GM12875 (cell line): ENCODE measurements at regions not wholly inside any gene's neighbourhood (a gene's known extent, or its start where the extent isn't known, plus 50 kb on each side); places are given as distances from the start of the nearest gene placed in this dataset.
"Not testable (repeated sequence)": the region's sequence is repeated elsewhere in the genome, so short reads cannot be mapped to it uniquely, and the experiment has no call there.

Experiments
- H3K4me3 ChIP-seq: one replicate; pipeline ENCODE4 v1.5.1; 2011; ENCODE audit warnings: low read depth, low read length, control low read depth
- TF ChIP-seq, protein P1 (sequence below): IDR thresholded peaks from 2 replicates; pipeline ENCODE4 v1.5.1; 2011; ENCODE audit warnings: low read depth, mild to moderate bottlenecking, control low read depth, inconsistent platforms, low read length, moderate library complexity, borderline replicate concordance; ENCODE audit not compliant: insufficient read depth

DNA sequence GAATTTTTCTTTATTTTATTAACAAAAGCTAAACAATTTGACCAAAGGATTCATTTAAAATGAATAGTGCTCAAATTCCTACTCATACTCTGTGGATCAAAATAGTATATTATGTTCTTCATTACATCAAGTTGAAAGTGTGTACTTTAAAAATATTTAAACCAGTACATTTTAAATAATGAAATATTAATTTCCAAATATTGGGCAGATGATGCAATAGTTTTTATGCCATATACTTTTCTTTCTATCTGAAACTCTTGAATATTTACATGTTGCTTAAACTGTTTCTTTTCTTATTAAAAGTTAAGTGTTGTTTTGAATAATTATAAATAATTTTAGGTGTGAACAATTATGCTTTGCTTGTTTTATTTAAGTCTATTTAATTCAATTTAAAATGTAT lies 144.7 kb upstream of the TMPRSS15 start:
- TF ChIP-seq, protein P1, sequence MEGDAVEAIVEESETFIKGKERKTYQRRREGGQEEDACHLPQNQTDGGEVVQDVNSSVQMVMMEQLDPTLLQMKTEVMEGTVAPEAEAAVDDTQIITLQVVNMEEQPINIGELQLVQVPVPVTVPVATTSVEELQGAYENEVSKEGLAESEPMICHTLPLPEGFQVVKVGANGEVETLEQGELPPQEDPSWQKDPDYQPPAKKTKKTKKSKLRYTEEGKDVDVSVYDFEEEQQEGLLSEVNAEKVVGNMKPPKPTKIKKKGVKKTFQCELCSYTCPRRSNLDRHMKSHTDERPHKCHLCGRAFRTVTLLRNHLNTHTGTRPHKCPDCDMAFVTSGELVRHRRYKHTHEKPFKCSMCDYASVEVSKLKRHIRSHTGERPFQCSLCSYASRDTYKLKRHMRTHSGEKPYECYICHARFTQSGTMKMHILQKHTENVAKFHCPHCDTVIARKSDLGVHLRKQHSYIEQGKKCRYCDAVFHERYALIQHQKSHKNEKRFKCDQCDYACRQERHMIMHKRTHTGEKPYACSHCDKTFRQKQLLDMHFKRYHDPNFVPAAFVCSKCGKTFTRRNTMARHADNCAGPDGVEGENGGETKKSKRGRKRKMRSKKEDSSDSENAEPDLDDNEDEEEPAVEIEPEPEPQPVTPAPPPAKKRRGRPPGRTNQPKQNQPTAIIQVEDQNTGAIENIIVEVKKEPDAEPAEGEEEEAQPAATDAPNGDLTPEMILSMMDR = no peak
- no peak overlapping the region for H3K4me3 ChIP-seq

GRCh38 chr21:18549214-18549905 lies 145.8 kb upstream of the TMPRSS15 start:
- TF ChIP-seq, protein P1 = no peak
- no peak overlapping the region for H3K4me3 ChIP-seq

GRCh38 chr21:18550361-18550760 lies 146.8 kb upstream of the TMPRSS15 start:
- no peak overlapping the region for H3K4me3 ChIP-seq
- TF ChIP-seq, protein P1 = no peak

DNA sequence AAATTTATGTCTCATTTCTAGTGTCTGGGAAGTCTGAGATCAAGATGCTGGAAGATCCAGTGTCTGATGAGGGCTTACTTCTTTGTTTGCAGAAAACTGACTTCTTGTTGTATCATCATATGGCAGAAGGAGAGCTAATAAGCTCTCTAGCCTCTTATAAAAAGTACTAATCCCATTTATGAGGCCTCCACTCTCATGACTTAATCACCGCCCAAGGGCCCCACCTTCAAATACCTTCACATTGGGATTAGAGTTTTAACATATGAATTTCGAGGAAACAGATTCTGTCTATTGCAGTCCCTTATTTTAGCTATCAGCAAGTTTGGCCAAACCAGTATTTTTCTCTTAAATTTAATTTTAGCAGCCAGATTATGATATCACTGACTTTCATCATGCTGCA lies 150.2 kb upstream of the TMPRSS15 start:
- TF ChIP-seq, protein P1 = no peak
- no peak overlapping the region for H3K4me3 ChIP-seq

GRCh38 chr21:18567770-18568169 lies 164.2 kb upstream of the TMPRSS15 start:
- H3K4me3 ChIP-seq = not testable (repeated sequence)

GRCh38 chr21:18588001-18588662 lies 184.5 kb upstream of the TMPRSS15 start:
- H3K4me3 ChIP-seq = no peak overlapping the region
- TF ChIP-seq, protein P1 = no peak

GRCh38 chr21:18601146-18601545 lies 197.6 kb upstream of the TMPRSS15 start:
- H3K4me3 ChIP-seq = no peak overlapping the region
- TF ChIP-seq, protein P1 = no peak
